SU-DHL-6 (cell line): ENCODE measurements at regions not wholly inside any gene's neighbourhood (a gene's known extent, or its start where the extent isn't known, plus 50 kb on each side); places are given as distances from the start of the nearest gene placed in this dataset.

Experiments used
- H2AFZ ChIP-seq: fragments of 200-600 bp; sonication (generic); 2 replicates; pipeline ENCODE4 v1.6.1; 2014; ENCODE audit warnings: low read depth, mild to moderate bottlenecking, moderate library complexity, mixed read lengths, antibody characterized with exemption, low read length; ENCODE audit not compliant: severe bottlenecking
- H3F3A ChIP-seq: fragments of 200-600 bp; shearing (Covaris generic); 2 replicates; pipeline ENCODE4 v1.6.0; 2016; ENCODE audit warnings: antibody characterized with exemption, mild to moderate bottlenecking; ENCODE audit not compliant: insufficient read depth
- H3K27ac ChIP-seq: fragments of 200-600 bp; sonication (generic); 2 replicates; pipeline ENCODE4 v1.5.1; 2016; ENCODE audit warnings: low read depth, mild to moderate bottlenecking, low read length, moderate library complexity, mixed read lengths
- H3K27me3 ChIP-seq: fragments of 200-600 bp; sonication (generic), shearing (Covaris generic); 2 replicates; pipeline ENCODE4 v1.6.0; 2014; ENCODE audit warnings: mild to moderate bottlenecking, low read length
- H3K36me3 ChIP-seq: fragments of 200-600 bp; sonication (generic); 2 replicates; pipeline ENCODE4 v1.6.1; 2014; ENCODE audit warnings: mild to moderate bottlenecking, low read length, mixed read lengths
- H3K4me2 ChIP-seq: fragments of 300-600, 200-600 bp; shearing (Covaris generic), sonication (generic); 2 replicates; pipeline ENCODE4 v1.6.0; 2014; ENCODE audit warnings: low read length, low read depth, mild to moderate bottlenecking; ENCODE audit not compliant: poor library complexity, severe bottlenecking
- H3K4me3 ChIP-seq: fragments of 200-600 bp; sonication (generic); 2 replicates; pipeline ENCODE4 v1.5.1; 2014; ENCODE audit warnings: antibody characterized with exemption, low read length, mild to moderate bottlenecking, mixed read lengths; ENCODE audit not compliant: insufficient read depth, poor library complexity, severe bottlenecking
- H3K79me2 ChIP-seq: fragments of 200-600 bp; sonication (generic); 2 replicates; pipeline ENCODE4 v1.6.1; 2014; ENCODE audit warnings: mild to moderate bottlenecking, low read length, moderate library complexity; ENCODE audit not compliant: insufficient read depth
- H3K9ac ChIP-seq: fragments of 200-600 bp; sonication (generic); 2 replicates; pipeline ENCODE4 v1.7.0; 2014; ENCODE audit warnings: mild to moderate bottlenecking, low read length
- H3K9me2 ChIP-seq: fragments of 200-600 bp; sonication (generic); replicated peaks from 2 replicates; pipeline ENCODE4 v1.6.1; 2014; ENCODE audit warnings: low read length; ENCODE audit not compliant: insufficient read depth
- H3K9me3 ChIP-seq: fragments of 200-600 bp; sonication (generic); 2 replicates; pipeline ENCODE4 v1.6.1; 2014; ENCODE audit warnings: low read length, mixed read lengths; ENCODE audit not compliant: insufficient read depth
- H4K20me1 ChIP-seq: fragments of 200-600 bp; sonication (generic); 2 replicates; pipeline ENCODE4 v1.6.1; 2014; ENCODE audit warnings: low read depth, mild to moderate bottlenecking, antibody characterized with exemption, low read length, moderate library complexity, mixed read lengths
- CTCF ChIP-seq: fragments of 200-600 bp; sonication (generic); IDR thresholded peaks from one replicate; pipeline ENCODE4 v1.5.1; 2017; ENCODE audit warnings: antibody characterized with exemption, mild to moderate bottlenecking, low read length, moderate library complexity; ENCODE audit not compliant: insufficient read depth, poor library complexity, severe bottlenecking
- EZH2phosphoT487 ChIP-seq: fragments of 200-600 bp; sonication (generic), shearing (Covaris generic); conservative IDR thresholded peaks from 2 replicates; pipeline ENCODE4 v1.6.1; 2018; ENCODE audit warnings: mild to moderate bottlenecking, antibody characterized with exemption, low read length, moderate library complexity, mixed read lengths

- Histone ChIP-seq H3K9me2 (no peaks in the 10 kb centered on the region), H3K27ac (no peak overlapping the region), H3K27me3 (no peaks in the 10 kb centered on the region), H3K36me3 (peaks cover 7% of the 10 kb centered on the region; the same call in 1 of the 2 replicates), H3K9ac (no peak overlapping the region), H3K4me2 (no peak overlapping the region), H3F3A (no peaks in the 10 kb centered on the region), H3K9me3 (peaks cover 13% of the 10 kb centered on the region; the same call in 1 of the 2 replicates), H3K79me2 (no peaks in the 10 kb centered on the region), H2AFZ (no peak overlapping the region), H3K4me3 (no peak overlapping the region), H4K20me1 (no peaks in the 10 kb centered on the region)
- TF ChIP-seq CTCF = no peak
- no peak for TF ChIP-seq EZH2phosphoT487
These were observed 160.5 kb downstream of the KLF13 start for GRCh38 chr15:31486906-31487695.

- Histone ChIP-seq H3K9me3 (peaks cover 13% of the 10 kb centered on the region; the same call in 1 of the 2 replicates), H3K27ac (no peak overlapping the region), H2AFZ (no peak overlapping the region), H3K27me3 (no peaks in the 10 kb centered on the region), H3K4me2 (no peak overlapping the region), H3K36me3 (peaks cover 7% of the 10 kb centered on the region; the same call in 1 of the 2 replicates), H3K79me2 (no peaks in the 10 kb centered on the region), H3K9ac (no peak overlapping the region), H3K9me2 (no peaks in the 10 kb centered on the region), H3F3A (no peaks in the 10 kb centered on the region), H3K4me3 (no peak overlapping the region), H4K20me1 (no peaks in the 10 kb centered on the region)
- no peak for TF ChIP-seq EZH2phosphoT487
- no peak for TF ChIP-seq CTCF
These were observed 161.3 kb downstream of the KLF13 start for GRCh38 chr15:31487811-31488436.

GRCh38 chr15:31488437-31489204, 162.0 kb downstream of the KLF13 start:
- Histone ChIP-seq H2AFZ (no peak overlapping the region), H3K36me3 (peaks cover 7% of the 10 kb centered on the region; the same call in 1 of the 2 replicates), H3K79me2 (no peaks in the 10 kb centered on the region), H3K9me2 (no peaks in the 10 kb centered on the region), H3K9me3 (peaks cover 13% of the 10 kb centered on the region; the same call in 1 of the 2 replicates), H3K27ac (no peak overlapping the region), H3F3A (no peaks in the 10 kb centered on the region), H3K27me3 (no peaks in the 10 kb centered on the region), H3K4me2 (no peak overlapping the region), H3K9ac (no peak overlapping the region), H4K20me1 (no peaks in the 10 kb centered on the region), H3K4me3 (no peak overlapping the region)
- TF ChIP-seq EZH2phosphoT487 (no peak), CTCF (peak; percentile 66)
